Heart left ventricle (tissue), 13 donors: ENCODE measurements at regions not wholly inside any gene's neighbourhood (a gene's known extent, or its start where the extent isn't known, plus 50 kb on each side); places are given as distances from the start of the nearest gene placed in this dataset.

Experiments used
- POLR2A ChIP-seq, 2 donors: fragments of 450-650 bp; IDR thresholded peaks; one replicate each; pipeline ENCODE4 v1.6.1; 2017; ENCODE audit warnings: antibody characterized with exemption in 2 of 2, mild to moderate bottlenecking in 2 of 2, moderate library complexity in 2 of 2
- TF ChIP-seq, protein P1 (sequence below), 12 donors: fragments of 200-600 bp; sonication (generic) in 4 of 12; IDR thresholded peaks; one replicate each; pipeline versions ENCODE4 v1.5.0 to v1.8.0; 2018 to 2022; ENCODE audit warnings: antibody characterized with exemption in 12 of 12, mild to moderate bottlenecking in 5 of 12
- donor health status: ischemic (EF 13 %, LVEDD 7.1; RV severe dilation, severe dysfunction).
- donor health status: DM: no; HTN: yes; CAD: no.
- donor health status: DM: no; HTN: no; CAD: no.
- donor health status: ischemic (EF 25% LVEDD 6.9; RV normal size, moderate dysfunction).
- donor health status: ischemic (EF 25% LVEDD 5.7; RV mildly dilated, moderate dysfunction).
- donor health status: ischemic (EF 35%, LVEDD 5.7; RV mildly dilated, moderate dysfunction).
- donor health status: nonischemic (EF 11% LVEDD 7.7; RV severe dilation, severe dysfunction).
- donor health status: DM: yes; HTN: yes; CAD: no.
- donor health status: PGD.
- donor health status: ischemic (EF 29% LVEDD 5.4; RV normal size, mild dysfunction).
- donor health status: nonischemic (EF 23%, LVEDD 6.1; RV moderate dilation, normal function).

DNA sequence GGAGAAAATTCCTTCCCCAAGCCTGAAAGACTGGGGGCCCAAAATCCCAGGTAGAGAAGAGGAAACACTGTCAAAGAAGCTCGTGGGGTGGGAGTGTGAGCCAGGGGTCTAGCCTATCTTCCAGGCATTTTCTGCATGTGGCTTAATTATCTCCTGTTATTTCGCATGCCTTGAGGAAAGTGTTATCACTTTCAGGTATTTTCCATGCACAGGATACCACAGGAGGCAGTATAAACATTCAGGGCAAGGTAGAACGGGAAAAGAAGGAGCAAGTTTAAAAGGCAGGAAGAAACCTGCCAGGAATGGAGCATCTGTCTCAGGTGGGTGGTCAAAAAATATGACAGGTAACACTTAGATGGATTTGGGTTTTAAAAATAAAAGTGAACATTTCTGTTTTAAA is 575.3 kb upstream of the ZNF385D start:
- TF ChIP-seq, protein P1, sequence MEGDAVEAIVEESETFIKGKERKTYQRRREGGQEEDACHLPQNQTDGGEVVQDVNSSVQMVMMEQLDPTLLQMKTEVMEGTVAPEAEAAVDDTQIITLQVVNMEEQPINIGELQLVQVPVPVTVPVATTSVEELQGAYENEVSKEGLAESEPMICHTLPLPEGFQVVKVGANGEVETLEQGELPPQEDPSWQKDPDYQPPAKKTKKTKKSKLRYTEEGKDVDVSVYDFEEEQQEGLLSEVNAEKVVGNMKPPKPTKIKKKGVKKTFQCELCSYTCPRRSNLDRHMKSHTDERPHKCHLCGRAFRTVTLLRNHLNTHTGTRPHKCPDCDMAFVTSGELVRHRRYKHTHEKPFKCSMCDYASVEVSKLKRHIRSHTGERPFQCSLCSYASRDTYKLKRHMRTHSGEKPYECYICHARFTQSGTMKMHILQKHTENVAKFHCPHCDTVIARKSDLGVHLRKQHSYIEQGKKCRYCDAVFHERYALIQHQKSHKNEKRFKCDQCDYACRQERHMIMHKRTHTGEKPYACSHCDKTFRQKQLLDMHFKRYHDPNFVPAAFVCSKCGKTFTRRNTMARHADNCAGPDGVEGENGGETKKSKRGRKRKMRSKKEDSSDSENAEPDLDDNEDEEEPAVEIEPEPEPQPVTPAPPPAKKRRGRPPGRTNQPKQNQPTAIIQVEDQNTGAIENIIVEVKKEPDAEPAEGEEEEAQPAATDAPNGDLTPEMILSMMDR (IDR thresholded peaks at IDR 0.05): no peak
- no peak for TF ChIP-seq POLR2A (IDR thresholded peaks at IDR 0.05)
